Mesendoderm (in vitro differentiated cells): ENCODE measurements at regions not wholly inside any gene's neighbourhood (a gene's known extent, or its start where the extent isn't known, plus 50 kb on each side); places are given as distances from the start of the nearest gene placed in this dataset.
"Not testable (repeated sequence)": the region's sequence is repeated elsewhere in the genome, so short reads cannot be mapped to it uniquely, and the experiment has no call there.

ENCODE experiments used
- DNase-seq: peaks from one replicate; pipeline ENCODE4 v3.0.0; 2013
- H2AK5ac ChIP-seq: 2 replicates; pipeline ENCODE4 v1.6.1; 2013; ENCODE audit warnings: low read length, inconsistent platforms
- H2BK120ac ChIP-seq: 2 replicates; pipeline ENCODE4 v1.6.1; 2013; ENCODE audit warnings: low read depth, mild to moderate bottlenecking, low read length, moderate library complexity, mixed read lengths
- H2BK15ac ChIP-seq: replicated peaks from 2 replicates; pipeline ENCODE4 v1.6.1; 2013; ENCODE audit warnings: low read depth, mild to moderate bottlenecking, moderate library complexity
- H2BK5ac ChIP-seq: 2 replicates; pipeline ENCODE4 v1.6.1; 2013; ENCODE audit warnings: low read length, inconsistent platforms
- H3K18ac ChIP-seq: 2 replicates; pipeline ENCODE4 v1.6.1; 2013; ENCODE audit warnings: mild to moderate bottlenecking, low read length, mixed read lengths
- H3K23ac ChIP-seq: one replicate; pipeline ENCODE4 v1.6.1; 2013; ENCODE audit warnings: low read length
- H3K27ac ChIP-seq: 2 replicates; pipeline ENCODE4 v1.5.1; 2013; ENCODE audit warnings: low read depth, mild to moderate bottlenecking, inconsistent platforms, low read length, moderate library complexity
- H3K27me3 ChIP-seq: 2 replicates; pipeline ENCODE4 v1.6.1; 2013; ENCODE audit warnings: low read length, control low read depth, mild to moderate bottlenecking, inconsistent platforms; ENCODE audit not compliant: insufficient read depth, poor library complexity
- H3K36me3 ChIP-seq: 2 replicates; pipeline ENCODE4 v1.6.1; 2013; ENCODE audit warnings: low read length, inconsistent platforms; ENCODE audit not compliant: control insufficient read depth, insufficient read depth
- H3K4ac ChIP-seq: one replicate; pipeline ENCODE4 v1.6.1; 2013; ENCODE audit warnings: low read depth, mild to moderate bottlenecking, low read length, moderate library complexity
- H3K4me1 ChIP-seq: 2 replicates; pipeline ENCODE4 v1.6.1; 2013; ENCODE audit warnings: low read depth, low read length, inconsistent platforms; ENCODE audit not compliant: control insufficient read depth
- H3K4me2 ChIP-seq: 2 replicates; pipeline ENCODE4 v1.6.1; 2013; ENCODE audit warnings: low read length
- H3K4me3 ChIP-seq: 2 replicates; pipeline ENCODE4 v1.5.1; 2013; ENCODE audit warnings: mild to moderate bottlenecking, low read length
- H3K56ac ChIP-seq: one replicate; pipeline ENCODE4 v1.6.1; 2013; ENCODE audit warnings: low read length
- H3K79me1 ChIP-seq: 2 replicates; pipeline ENCODE4 v1.6.1; 2013; ENCODE audit warnings: low read length, inconsistent platforms
- H3K79me2 ChIP-seq: 2 replicates; pipeline ENCODE4 v1.6.1; 2013; ENCODE audit warnings: mild to moderate bottlenecking, low read length; ENCODE audit not compliant: control insufficient read depth, insufficient read depth
- H3K9ac ChIP-seq: 2 replicates; pipeline ENCODE4 v1.6.1; 2013; ENCODE audit warnings: low read length, inconsistent platforms
- H4K5ac ChIP-seq: one replicate; pipeline ENCODE4 v1.6.1; 2013; ENCODE audit warnings: low read length
- H4K8ac ChIP-seq: one replicate; pipeline ENCODE4 v1.6.1; 2013; ENCODE audit warnings: low read depth, mild to moderate bottlenecking, control low read depth, low read length, moderate library complexity
- WGBS: extraction: QIAGEN DNeasy Blood & Tissue Kit; methylation state at CpG from one replicate; pipeline ENCODE4 v1.1.7; 2013; ENCODE audit warnings: low lambda C conversion rate, missing lambda C conversion rate; ENCODE audit not compliant: insufficient coverage; ENCODE audit errors: extremely low coverage; 5-methylcytosine and 5-hydroxymethylcytosine counted together

DNA sequence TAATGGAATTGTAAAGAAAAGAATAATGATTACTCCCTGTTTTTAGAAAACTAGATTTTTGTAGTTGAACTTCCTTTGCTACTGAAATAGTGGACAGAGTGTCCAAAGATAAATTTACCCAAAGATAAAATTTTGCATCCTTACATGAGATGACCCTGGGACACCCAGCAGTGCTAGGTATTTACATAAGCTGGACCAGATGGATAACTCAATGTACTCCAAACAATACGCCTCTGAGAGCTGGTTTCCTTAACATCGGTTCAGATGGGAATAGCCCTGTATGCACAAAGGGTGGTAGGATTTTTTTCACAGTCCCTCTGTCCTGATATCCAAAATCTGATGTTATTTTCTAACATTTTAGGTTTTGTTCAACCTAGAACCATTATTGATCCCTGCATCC is 432.1 kb upstream of the ID2 start:
- H3K56ac ChIP-seq: no peak overlapping the region

DNA sequence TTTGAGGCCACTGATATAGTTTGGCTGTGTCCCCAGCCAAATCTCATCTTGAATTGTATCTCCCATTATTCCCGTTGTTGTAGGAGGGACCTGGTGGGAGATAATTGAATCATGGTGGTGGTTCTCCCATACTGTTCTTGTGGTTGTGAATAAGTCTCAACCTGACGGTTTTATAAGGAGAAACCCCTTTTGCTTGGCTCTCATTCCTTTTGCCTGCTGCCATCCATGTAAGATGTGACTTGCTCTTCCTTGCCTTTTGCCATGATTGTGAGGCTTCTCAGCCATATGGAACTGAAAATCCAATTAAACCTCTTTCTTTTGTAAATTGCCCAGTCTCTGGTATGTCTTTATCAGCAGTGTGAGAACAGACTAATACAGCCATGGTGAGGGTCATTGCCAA is 431.6 kb upstream of the ID2 start:
- H3K36me3 ChIP-seq, H3K9ac ChIP-seq, DNase-seq, H3K4ac ChIP-seq, H3K27me3 ChIP-seq, H3K23ac ChIP-seq, H3K27ac ChIP-seq, H3K79me1 ChIP-seq, H2AK5ac ChIP-seq, H3K79me2 ChIP-seq, H4K8ac ChIP-seq, H2BK15ac ChIP-seq, H2BK5ac ChIP-seq, H4K5ac ChIP-seq, H3K56ac ChIP-seq, H3K18ac ChIP-seq, H3K4me2 ChIP-seq, H3K4me3 ChIP-seq, H2BK120ac ChIP-seq: not testable (repeated sequence)
- no CpG with 5 or more reads among the region's 2 CpGs for WGBS
- H3K4me1 ChIP-seq: peaks cover 17% of the 10 kb centered on the region

More for the DNA sequence above, 432.1 kb upstream of the ID2 start:
- no peaks in the 10 kb centered on the region for H3K79me2 ChIP-seq
- no peaks in the 10 kb centered on the region for H3K36me3 ChIP-seq
- H2BK120ac ChIP-seq: no peak overlapping the region
- peak overlapping the region; percentile 10 for H2BK15ac ChIP-seq
- no peak overlapping the region for H3K4ac ChIP-seq
- no peak for DNase-seq
- no CpG with 5 or more reads among the region's 2 CpGs for WGBS
- no peaks in the 10 kb centered on the region for H3K79me1 ChIP-seq
- no peak overlapping the region for H2AK5ac ChIP-seq
- H3K18ac ChIP-seq: no peak overlapping the region
- H3K23ac ChIP-seq: no peak overlapping the region
- no peak overlapping the region for H3K4me2 ChIP-seq
- H3K27me3 ChIP-seq: no peaks in the 10 kb centered on the region
- H3K4me1 ChIP-seq: peaks cover 12% of the 10 kb centered on the region
- no peak overlapping the region for H4K8ac ChIP-seq
- H3K27ac ChIP-seq: no peak overlapping the region
- no peak overlapping the region for H2BK5ac ChIP-seq
- H3K9ac ChIP-seq: no peak overlapping the region
- H4K5ac ChIP-seq: no peak overlapping the region
- H3K4me3 ChIP-seq: no peak overlapping the region

DNA sequence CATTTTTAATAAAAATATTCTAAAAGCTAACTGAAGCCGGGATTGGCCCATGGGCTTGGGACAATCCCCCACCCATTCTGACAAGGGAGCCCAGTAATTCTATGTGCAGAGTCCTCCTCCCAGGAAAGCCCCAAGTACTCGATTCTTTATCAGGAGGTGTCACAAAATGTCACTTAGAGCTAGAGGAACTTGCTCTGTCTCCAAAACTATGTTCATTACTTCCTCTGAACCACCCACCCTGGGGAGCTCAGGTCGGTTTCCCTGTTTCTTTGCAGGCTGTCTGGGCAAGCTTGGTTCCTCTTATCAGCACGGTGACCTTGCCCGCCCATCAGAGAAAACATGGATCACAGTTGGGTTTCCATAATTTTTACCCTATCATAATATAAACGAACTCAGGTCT is 430.6 kb upstream of the ID2 start:
- Histone ChIP-seq H2AK5ac (no peak overlapping the region), H3K4me2 (no peak overlapping the region), H3K27ac (no peak overlapping the region), H3K4ac (no peak overlapping the region), H4K5ac (no peak overlapping the region), H2BK120ac (no peak overlapping the region), H2BK15ac (peak overlapping the region; percentile 87), H3K4me3 (no peak overlapping the region), H3K79me1 (no peaks in the 10 kb centered on the region), H3K4me1 (peaks cover 17% of the 10 kb centered on the region), H3K79me2 (no peaks in the 10 kb centered on the region), H3K56ac (no peak overlapping the region), H3K9ac (no peak overlapping the region), H3K27me3 (no peaks in the 10 kb centered on the region), H2BK5ac (peak overlapping the region; percentile 18), H3K36me3 (no peaks in the 10 kb centered on the region), H4K8ac (no peak overlapping the region), H3K18ac (no peak overlapping the region), H3K23ac (no peak overlapping the region)
- no peak for DNase-seq
- WGBS: no CpG with 5 or more reads among the region's 6 CpGs

DNA sequence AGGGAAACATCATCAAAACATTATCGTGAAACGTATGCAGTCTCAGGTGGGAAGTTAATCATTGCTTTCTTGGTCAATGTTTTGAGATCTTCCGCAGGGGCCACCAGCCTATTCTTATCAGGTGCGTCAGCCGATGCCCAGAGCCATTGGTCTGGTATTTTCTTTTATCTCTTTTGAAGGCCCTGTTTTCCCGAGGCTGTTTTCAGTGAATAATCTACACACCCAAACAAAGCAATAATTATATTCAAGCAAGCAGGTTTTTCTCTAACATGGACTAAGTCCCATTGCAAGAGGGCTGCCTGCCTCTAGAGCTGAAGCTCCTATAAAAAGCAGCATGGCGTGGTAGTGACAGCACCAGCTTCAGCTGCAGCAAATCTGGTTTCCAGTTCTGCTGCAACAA is 430.0 kb upstream of the ID2 start:
- Histone ChIP-seq H3K27ac (no peak overlapping the region), H3K36me3 (no peaks in the 10 kb centered on the region), H2BK15ac (peak overlapping the region; percentile 87), H3K79me2 (no peaks in the 10 kb centered on the region), H3K4ac (no peak overlapping the region), H4K5ac (no peak overlapping the region), H3K4me3 (no peak overlapping the region), H3K56ac (no peak overlapping the region), H3K18ac (no peak overlapping the region), H2BK120ac (peak overlapping the region; percentile 31), H3K23ac (no peak overlapping the region), H3K27me3 (no peaks in the 10 kb centered on the region), H2BK5ac (peak overlapping the region; percentile 37), H3K79me1 (no peaks in the 10 kb centered on the region), H2AK5ac (no peak overlapping the region), H3K4me2 (no peak overlapping the region), H4K8ac (no peak overlapping the region), H3K9ac (no peak overlapping the region), H3K4me1 (peaks cover 17% of the 10 kb centered on the region)
- no peak for DNase-seq
- no CpG with 5 or more reads among the region's 7 CpGs for WGBS

DNA sequence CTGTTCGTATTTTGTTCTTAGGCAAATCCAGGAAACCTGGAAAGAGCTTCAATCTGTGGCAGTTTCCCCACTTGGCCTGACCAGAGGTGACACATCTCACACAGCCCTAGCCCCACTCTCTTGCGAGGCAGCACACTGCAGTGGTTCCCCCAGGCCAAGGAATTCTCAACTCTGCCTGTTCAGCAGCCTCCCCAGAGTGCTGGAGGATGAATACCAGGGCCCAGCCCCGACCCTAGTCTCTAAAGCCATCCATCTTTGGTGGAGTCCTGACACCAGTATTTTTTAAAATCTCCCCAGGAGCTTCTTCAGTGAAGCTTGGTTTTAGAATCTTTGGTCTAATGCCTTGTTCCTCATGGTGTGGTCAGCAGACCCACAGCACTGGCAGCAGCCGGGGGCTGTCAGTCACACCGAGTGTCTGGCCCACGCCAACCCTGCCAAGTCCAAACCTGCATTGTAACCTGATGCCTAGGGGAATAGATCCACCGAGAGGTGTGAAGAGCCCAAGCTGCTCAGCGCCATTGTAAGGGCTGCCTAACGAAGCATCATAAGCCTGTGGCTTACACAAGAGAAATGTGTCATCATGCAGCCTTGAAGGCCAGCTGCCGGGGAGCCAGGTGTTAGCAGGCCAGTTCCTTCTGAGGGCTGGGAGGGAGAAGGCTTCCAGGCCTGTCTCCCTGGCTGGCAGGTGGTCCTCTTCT is 428.7 kb upstream of the ID2 start:
- no peaks in the 10 kb centered on the region for H3K79me2 ChIP-seq
- H4K5ac ChIP-seq: peak overlapping the region; percentile 82
- no peak overlapping the region for H3K9ac ChIP-seq
- H3K56ac ChIP-seq: peak overlapping the region; percentile 76
- no peak overlapping the region for H3K4me3 ChIP-seq
- peak overlapping the region; percentile 86 for H3K18ac ChIP-seq
- H3K79me1 ChIP-seq: no peaks in the 10 kb centered on the region
- peaks cover 20% of the 10 kb centered on the region for H3K4me1 ChIP-seq
- no peak overlapping the region for H2BK15ac ChIP-seq
- no peaks in the 10 kb centered on the region for H3K36me3 ChIP-seq
- no peak overlapping the region for H3K23ac ChIP-seq
- peak overlapping the region; percentile 89 for H3K4ac ChIP-seq
- H3K27me3 ChIP-seq: no peaks in the 10 kb centered on the region
- no peak overlapping the region for H4K8ac ChIP-seq
- no peak overlapping the region for H3K4me2 ChIP-seq
- H2BK5ac ChIP-seq: peak overlapping the region; percentile 99
- H2AK5ac ChIP-seq: peak overlapping the region; percentile 76
- peak; percentile 81 for DNase-seq
- H2BK120ac ChIP-seq: peak overlapping the region; percentile 98
- no CpG with 5 or more reads among the region's 10 CpGs for WGBS
- H3K27ac ChIP-seq: peak overlapping the region; percentile 94

DNA sequence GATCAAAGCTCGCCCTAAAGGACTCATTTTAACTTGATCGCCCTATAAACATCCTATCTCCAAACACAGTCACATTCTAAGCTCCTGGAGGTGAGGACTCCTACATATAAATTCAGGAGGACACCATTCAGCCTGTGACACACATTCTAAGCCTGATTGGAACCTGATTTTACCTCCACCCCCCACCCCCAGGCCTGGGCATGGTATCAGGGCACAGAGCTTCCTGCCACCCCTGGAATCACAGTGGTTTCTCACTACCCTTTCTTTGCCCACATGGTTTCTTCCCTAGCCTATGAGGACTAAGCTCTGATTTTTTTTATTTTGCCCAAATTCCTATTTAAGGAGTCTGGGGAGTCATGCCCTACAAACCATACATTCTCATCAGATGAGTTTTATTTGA is 428.1 kb upstream of the ID2 start:
- Histone ChIP-seq H3K36me3 (no peaks in the 10 kb centered on the region), H3K4me1 (peaks cover 20% of the 10 kb centered on the region), H2AK5ac (peak overlapping the region; percentile 76), H2BK15ac (no peak overlapping the region), H3K56ac (peak overlapping the region; percentile 76), H3K4ac (peak overlapping the region; percentile 89), H3K23ac (no peak overlapping the region), H3K4me2 (no peak overlapping the region), H4K5ac (peak overlapping the region; percentile 82), H3K9ac (peak overlapping the region; percentile 30), H3K79me2 (no peaks in the 10 kb centered on the region), H3K79me1 (no peaks in the 10 kb centered on the region), H2BK5ac (peak overlapping the region; percentile 99), H2BK120ac (peak overlapping the region; percentile 98), H4K8ac (no peak overlapping the region), H3K27me3 (no peaks in the 10 kb centered on the region), H3K4me3 (no peak overlapping the region), H3K18ac (peak overlapping the region; percentile 86), H3K27ac (peak overlapping the region; percentile 94)
- peak; percentile 47 for DNase-seq
- WGBS: no CpG with 5 or more reads among the region's 2 CpGs
